Lower leg skin (tissue), 4 donors: ENCODE measurements at regions not wholly inside any gene's neighbourhood (a gene's known extent, or its start where the extent isn't known, plus 50 kb on each side); places are given as distances from the start of the nearest gene placed in this dataset.

Experiments
- DNase-seq, 2 donors: peaks; one replicate each; pipeline ENCODE4 v3.0.0-alpha.2; 2019; ENCODE audit warnings: low spot score in 2 of 2
- H3K4me3 ChIP-seq: fragments of 200-600 bp; sonication (generic); 2 replicates; pipeline ENCODE4 v1.5.1; 2017; ENCODE audit warnings: mild to moderate bottlenecking, low read depth; ENCODE audit not compliant: poor library complexity, severe bottlenecking
- POLR2A ChIP-seq, 2 donors: fragments of 450-650 bp; IDR thresholded peaks; one replicate each; pipeline ENCODE4 v1.6.1; 2016 to 2017; ENCODE audit warnings: antibody characterized with exemption in 2 of 2, mild to moderate bottlenecking in 1 of 2, moderate library complexity in 1 of 2
- WGBS, 2 donors: methylation state at CpG; one replicate each; pipeline ENCODE4 v1.1.5; 2018; 5-methylcytosine and 5-hydroxymethylcytosine counted together
- intact Hi-C: fragments of 100-400 bp; cut with DNase I; formaldehyde crosslinking; loops from one replicate; pipeline ENCODE4 v1.15.0; 2023; ENCODE audit warnings: low total_unique reads
- TF ChIP-seq, protein P1 (sequence below), 3 donors: fragments of 450-650 bp; IDR thresholded peaks; one replicate each; pipeline ENCODE4 v1.5.1; 2016; ENCODE audit warnings: antibody characterized with exemption in 3 of 3, mild to moderate bottlenecking in 3 of 3, moderate library complexity in 2 of 3

- no peak for DNase-seq
- intact Hi-C loops, result no loop called here
- TF ChIP-seq POLR2A (IDR thresholded peaks at IDR 0.05), result no peak
- TF ChIP-seq, protein P1, sequence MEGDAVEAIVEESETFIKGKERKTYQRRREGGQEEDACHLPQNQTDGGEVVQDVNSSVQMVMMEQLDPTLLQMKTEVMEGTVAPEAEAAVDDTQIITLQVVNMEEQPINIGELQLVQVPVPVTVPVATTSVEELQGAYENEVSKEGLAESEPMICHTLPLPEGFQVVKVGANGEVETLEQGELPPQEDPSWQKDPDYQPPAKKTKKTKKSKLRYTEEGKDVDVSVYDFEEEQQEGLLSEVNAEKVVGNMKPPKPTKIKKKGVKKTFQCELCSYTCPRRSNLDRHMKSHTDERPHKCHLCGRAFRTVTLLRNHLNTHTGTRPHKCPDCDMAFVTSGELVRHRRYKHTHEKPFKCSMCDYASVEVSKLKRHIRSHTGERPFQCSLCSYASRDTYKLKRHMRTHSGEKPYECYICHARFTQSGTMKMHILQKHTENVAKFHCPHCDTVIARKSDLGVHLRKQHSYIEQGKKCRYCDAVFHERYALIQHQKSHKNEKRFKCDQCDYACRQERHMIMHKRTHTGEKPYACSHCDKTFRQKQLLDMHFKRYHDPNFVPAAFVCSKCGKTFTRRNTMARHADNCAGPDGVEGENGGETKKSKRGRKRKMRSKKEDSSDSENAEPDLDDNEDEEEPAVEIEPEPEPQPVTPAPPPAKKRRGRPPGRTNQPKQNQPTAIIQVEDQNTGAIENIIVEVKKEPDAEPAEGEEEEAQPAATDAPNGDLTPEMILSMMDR (IDR thresholded peaks at IDR 0.05), result no peak
- no peak overlapping the region for H3K4me3 ChIP-seq
- 64 to 73% methylated on average over 2 of the region's 2 CpGs for WGBS, 2 donors
These were observed 201.3 kb upstream of the CPEB2 start for GRCh38 chr4:14800977-14801376.

GRCh38 chr4:14802596-14802995 is 199.7 kb upstream of the CPEB2 start:
- TF ChIP-seq, protein P1 (IDR thresholded peaks at IDR 0.05), result no peak
- no peak for TF ChIP-seq POLR2A (IDR thresholded peaks at IDR 0.05)
- no peak overlapping the region for H3K4me3 ChIP-seq
- 90 to 95% methylated on average over 2 of the region's 2 CpGs for WGBS, 2 donors
- intact Hi-C loops, result no loop called here
- DNase-seq, result no peak

GRCh38 chr4:14807856-14808255 is 194.4 kb upstream of the CPEB2 start:
- WGBS, 2 donors, result 82% methylated on average over 4 of the region's 4 CpGs
- no peak overlapping the region for H3K4me3 ChIP-seq
- TF ChIP-seq POLR2A (IDR thresholded peaks at IDR 0.05), result no peak
- TF ChIP-seq, protein P1 (IDR thresholded peaks at IDR 0.05), result no peak
- intact Hi-C loops, result no loop called here
- no peak for DNase-seq

- no peak for DNase-seq
- 76 to 95% methylated on average over 2 of the region's 2 CpGs for WGBS, 2 donors
- TF ChIP-seq POLR2A (IDR thresholded peaks at IDR 0.05), result no peak
- TF ChIP-seq, protein P1 (IDR thresholded peaks at IDR 0.05), result no peak
- no peak overlapping the region for H3K4me3 ChIP-seq
- intact Hi-C loops, result no loop called here
These were observed 193.1 kb upstream of the CPEB2 start for GRCh38 chr4:14809203-14809602.

DNA sequence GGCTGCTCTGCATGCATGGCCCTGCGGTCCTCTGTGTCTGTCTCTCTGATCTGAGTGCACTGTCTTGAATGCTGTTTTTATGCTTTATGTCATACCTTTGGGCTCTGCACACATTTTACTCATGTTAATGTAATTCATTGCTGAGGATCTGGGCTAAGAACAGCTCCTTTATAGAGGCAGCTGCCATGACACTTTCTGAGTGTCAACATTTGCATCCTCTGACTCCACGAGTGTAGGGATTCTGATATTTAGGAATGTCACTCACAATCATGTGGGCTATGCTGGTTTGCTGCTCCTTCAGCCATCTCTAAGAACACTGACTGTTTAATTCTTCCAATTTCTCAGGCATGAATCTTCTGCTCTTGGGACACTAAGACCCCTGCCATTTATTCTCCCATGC is 192.2 kb upstream of the CPEB2 start:
- 80 to 81% methylated on average over 2 of the region's 2 CpGs for WGBS, 2 donors
- H3K4me3 ChIP-seq, result no peak overlapping the region
- no peak for DNase-seq
- TF ChIP-seq, protein P1 (IDR thresholded peaks at IDR 0.05), result no peak
- no peak for TF ChIP-seq POLR2A (IDR thresholded peaks at IDR 0.05)
- intact Hi-C loops, result no loop called here

- no peak overlapping the region for H3K4me3 ChIP-seq
- intact Hi-C loops, result no loop called here
- WGBS, 2 donors, result 64 to 75% methylated on average over 2 of the region's 2 CpGs
- DNase-seq, result no peak
- TF ChIP-seq POLR2A (IDR thresholded peaks at IDR 0.05), result no peak
- TF ChIP-seq, protein P1 (IDR thresholded peaks at IDR 0.05), result no peak
These were observed 191.7 kb upstream of the CPEB2 start for GRCh38 chr4:14810568-14810967.
